ENCODE measurements at regions not wholly inside any gene's neighbourhood (a gene's known extent, or its start where the extent isn't known, plus 50 kb on each side); places are given as distances from the start of the nearest gene placed in this dataset.

DNA sequence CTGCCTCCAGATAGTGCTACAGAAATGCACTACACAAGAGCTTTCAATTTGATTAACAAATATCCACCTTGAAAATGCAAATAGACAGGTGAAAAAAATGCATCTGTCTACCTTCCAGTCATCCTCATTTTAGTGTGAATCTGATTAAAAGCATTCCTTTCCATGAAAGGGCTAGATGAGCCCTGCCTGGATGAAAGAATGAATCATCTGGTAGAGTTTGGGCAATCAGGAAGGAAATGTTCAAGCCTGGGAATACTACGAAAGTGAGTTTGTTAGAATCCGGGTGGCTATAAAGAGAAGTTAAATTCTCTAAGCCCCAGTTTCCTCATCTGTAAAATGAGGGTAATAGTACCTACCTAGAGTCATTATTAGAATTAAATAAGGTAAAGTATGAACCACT, 142.6 kb downstream of the FAM114A2 start:
- no peak overlapping the region for H3K4me3 ChIP-seq
- TF ChIP-seq, protein P1, sequence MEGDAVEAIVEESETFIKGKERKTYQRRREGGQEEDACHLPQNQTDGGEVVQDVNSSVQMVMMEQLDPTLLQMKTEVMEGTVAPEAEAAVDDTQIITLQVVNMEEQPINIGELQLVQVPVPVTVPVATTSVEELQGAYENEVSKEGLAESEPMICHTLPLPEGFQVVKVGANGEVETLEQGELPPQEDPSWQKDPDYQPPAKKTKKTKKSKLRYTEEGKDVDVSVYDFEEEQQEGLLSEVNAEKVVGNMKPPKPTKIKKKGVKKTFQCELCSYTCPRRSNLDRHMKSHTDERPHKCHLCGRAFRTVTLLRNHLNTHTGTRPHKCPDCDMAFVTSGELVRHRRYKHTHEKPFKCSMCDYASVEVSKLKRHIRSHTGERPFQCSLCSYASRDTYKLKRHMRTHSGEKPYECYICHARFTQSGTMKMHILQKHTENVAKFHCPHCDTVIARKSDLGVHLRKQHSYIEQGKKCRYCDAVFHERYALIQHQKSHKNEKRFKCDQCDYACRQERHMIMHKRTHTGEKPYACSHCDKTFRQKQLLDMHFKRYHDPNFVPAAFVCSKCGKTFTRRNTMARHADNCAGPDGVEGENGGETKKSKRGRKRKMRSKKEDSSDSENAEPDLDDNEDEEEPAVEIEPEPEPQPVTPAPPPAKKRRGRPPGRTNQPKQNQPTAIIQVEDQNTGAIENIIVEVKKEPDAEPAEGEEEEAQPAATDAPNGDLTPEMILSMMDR (IDR thresholded peaks at IDR 0.05): no peak
- H3K27ac ChIP-seq: peak overlapping the region in 1 of 2 donors; percentile 2
- no peak for DNase-seq (ENCODE audit: low spot score)

DNA sequence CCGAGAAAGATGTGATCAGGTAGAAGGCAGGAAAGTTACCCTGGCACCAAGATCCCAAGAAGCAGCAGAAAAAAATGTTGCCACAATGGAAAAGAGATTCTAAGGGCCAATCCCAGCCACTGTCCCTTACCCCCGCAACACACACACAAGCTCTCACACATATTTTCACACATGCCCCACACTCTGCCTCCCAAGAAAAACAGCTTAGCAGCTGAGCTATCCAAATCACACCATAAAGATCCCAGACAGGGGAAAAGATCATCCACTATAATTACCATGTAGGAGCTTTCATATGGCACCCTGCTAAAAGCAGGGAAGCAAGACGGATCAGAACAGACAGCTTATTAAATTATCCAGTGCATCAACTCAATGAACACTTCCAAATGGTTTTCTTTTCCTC, 143.4 kb downstream of the FAM114A2 start:
- no peak overlapping the region for H3K27ac ChIP-seq

DNA sequence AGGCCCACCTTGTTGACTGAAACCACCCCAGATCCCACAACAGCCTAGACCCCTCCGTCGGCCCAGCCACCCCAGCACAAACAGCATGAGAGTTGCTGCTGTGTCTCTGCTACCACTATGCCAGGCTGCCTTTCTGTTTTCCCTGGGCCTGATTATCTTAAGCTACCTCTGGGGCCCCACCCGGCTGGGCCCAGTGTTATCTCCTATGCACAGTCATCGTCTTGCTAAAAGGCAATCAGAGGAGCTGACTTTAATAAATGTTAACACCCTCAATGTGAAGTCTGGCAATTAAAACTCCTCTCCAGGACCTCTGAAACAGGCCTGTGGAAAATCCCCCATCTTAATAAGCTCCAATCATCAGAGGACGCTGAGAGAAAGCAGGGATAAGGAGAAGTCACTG, 144.9 kb downstream of the FAM114A2 start:
- Histone ChIP-seq H3K27ac (no peak overlapping the region), H3K4me3 (no peak overlapping the region)
- TF ChIP-seq, protein P1 (IDR thresholded peaks at IDR 0.05): no peak
- DNase-seq (ENCODE audit: low spot score): no peak

More for the DNA sequence above, 143.4 kb downstream of the FAM114A2 start:
- no peak overlapping the region for H3K4me3 ChIP-seq
- TF ChIP-seq, protein P1 (IDR thresholded peaks at IDR 0.05): no peak
- DNase-seq (ENCODE audit: low spot score): no peak

DNA sequence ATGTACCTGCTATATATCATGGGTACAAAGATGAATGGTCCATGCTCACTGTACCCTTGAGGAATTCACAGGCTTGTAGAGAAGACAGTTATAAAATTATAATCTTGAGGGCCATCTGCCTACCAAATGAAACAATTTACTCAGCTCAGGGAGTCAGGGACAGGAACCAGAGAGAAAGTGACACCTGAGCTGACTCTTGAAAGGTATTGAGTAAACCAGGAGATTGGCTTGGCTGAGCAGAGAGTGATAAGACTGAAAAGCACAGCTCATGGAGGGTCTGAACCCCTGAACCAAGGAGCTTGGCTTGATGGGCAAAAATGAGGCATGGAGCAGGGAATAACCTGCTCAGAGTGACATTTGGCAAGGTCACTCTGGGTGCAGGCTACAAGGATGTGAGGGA, 147.3 kb downstream of the FAM114A2 start:
- Histone ChIP-seq H3K4me3 (no peak overlapping the region), H3K27ac (no peak overlapping the region)
- TF ChIP-seq, protein P1 (IDR thresholded peaks at IDR 0.05): no peak
- DNase-seq (ENCODE audit: low spot score): no peak

DNA sequence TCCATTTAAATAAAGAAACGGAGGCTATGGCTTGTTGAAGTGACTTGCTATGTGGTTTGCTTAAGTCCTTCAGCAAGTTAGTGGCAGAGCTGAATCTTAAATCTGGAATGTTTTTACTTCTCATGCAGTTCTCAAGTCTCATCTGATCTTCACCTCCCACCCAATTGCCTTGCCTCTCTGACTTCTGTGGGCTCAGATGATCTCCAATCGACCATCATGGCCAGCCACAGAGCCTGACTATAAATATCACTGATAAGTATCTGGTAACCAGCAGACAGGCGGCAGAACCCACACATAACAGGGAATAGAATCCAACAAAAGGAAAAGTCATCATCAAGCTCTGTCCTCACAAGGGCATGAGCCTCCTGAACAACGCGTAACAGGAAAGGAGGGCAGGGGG, 149.9 kb downstream of the FAM114A2 start:
- no peak overlapping the region for H3K27ac ChIP-seq
- TF ChIP-seq, protein P1 (IDR thresholded peaks at IDR 0.05): no peak
- DNase-seq (ENCODE audit: low spot score): no peak
- no peak overlapping the region for H3K4me3 ChIP-seq

DNA sequence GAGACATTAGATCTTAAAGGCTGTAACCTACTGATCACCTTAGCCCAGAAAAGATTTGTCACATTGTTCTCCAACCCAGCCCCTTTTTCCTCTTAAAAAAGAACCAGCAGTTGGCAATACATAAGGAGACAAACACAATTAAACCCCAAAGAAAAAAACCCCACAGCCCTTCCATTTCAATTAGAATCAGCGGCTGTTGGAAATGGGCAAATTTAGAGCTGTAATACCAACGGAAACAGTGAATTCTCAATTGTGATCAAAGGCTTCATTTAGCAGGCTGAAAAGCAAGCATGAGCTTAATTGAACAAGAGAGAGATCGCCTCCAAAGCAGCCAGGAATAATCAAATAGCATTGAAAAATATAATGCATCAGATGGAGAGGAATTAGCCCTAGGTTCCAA, 153.6 kb downstream of the FAM114A2 start:
- Histone ChIP-seq H3K4me3 (no peak overlapping the region), H3K27ac (no peak overlapping the region)
- no peak for DNase-seq (ENCODE audit: low spot score)
- TF ChIP-seq, protein P1 (IDR thresholded peaks at IDR 0.05): no peak

DNA sequence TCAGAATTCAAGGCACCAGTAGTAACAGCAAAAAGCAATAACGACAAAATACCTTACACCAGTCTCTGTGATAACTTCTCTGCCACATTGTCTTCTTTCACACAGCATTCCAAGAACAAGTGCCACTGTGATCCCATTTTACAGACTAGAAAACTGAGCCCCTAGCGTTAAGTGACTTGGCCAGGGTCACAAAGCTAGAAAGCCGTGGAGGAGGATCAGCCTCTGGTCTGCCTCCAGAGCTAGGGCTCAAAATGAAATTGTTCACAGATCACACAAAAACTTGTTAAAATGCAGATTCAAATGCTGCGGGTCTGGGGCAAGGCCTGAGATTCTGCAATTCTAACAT, 154.1 kb downstream of the FAM114A2 start:
- no peak overlapping the region for H3K4me3 ChIP-seq
- TF ChIP-seq, protein P1 (IDR thresholded peaks at IDR 0.05): no peak
- no peak overlapping the region for H3K27ac ChIP-seq
- no peak for DNase-seq (ENCODE audit: low spot score)

Measured in coronary artery (tissue), 2 donors.